Astrocyte (in vitro differentiated cells and primary cell): ENCODE measurements at regions not wholly inside any gene's neighbourhood (a gene's known extent, or its start where the extent isn't known, plus 50 kb on each side); places are given as distances from the start of the nearest gene placed in this dataset.

Source experiments
- DNase-seq: peaks from one replicate; pipeline ENCODE4 v3.0.0-alpha.2; 2010; ENCODE audit warnings: low read depth
- FAIRE-seq: peaks from 2 replicates; lab custom pipeline; 2011; peaks lifted over from hg19 to GRCh38; lab: Jason Lieb, UNC
- H2AFZ ChIP-seq: 2 replicates; pipeline ENCODE4 v1.6.0; 2012; ENCODE audit warnings: low read depth, low read length, inconsistent platforms
- H3K27ac ChIP-seq: 2 replicates; pipeline ENCODE4 v1.5.1; 2011; ENCODE audit warnings: low read depth, low read length, inconsistent platforms
- H3K27me3 ChIP-seq: 2 replicates; pipeline ENCODE4 v1.6.0; 2011; ENCODE audit warnings: low read length, inconsistent platforms; ENCODE audit not compliant: insufficient read depth
- H3K36me3 ChIP-seq: 2 replicates; pipeline ENCODE4 v1.5.1; 2011; ENCODE audit warnings: low read length, inconsistent platforms; ENCODE audit not compliant: insufficient read depth
- H3K4me1 ChIP-seq: 2 replicates; pipeline ENCODE4 v1.5.1; 2011; ENCODE audit warnings: low read length, inconsistent platforms; ENCODE audit not compliant: insufficient read depth
- H3K4me2 ChIP-seq: 2 replicates; pipeline ENCODE4 v1.6.0; 2012; ENCODE audit warnings: low read length, inconsistent platforms
- H3K4me3 ChIP-seq: 2 replicates; pipeline ENCODE4 v1.5.1; 2011; ENCODE audit warnings: low read depth, mild to moderate bottlenecking, low read length, inconsistent platforms; ENCODE audit not compliant: insufficient read depth
- H3K79me2 ChIP-seq: 2 replicates; pipeline ENCODE4 v1.6.0; 2012; ENCODE audit warnings: mild to moderate bottlenecking, low read length, inconsistent platforms; ENCODE audit not compliant: insufficient read depth
- H3K9ac ChIP-seq: 2 replicates; pipeline ENCODE4 v1.6.0; 2012; ENCODE audit warnings: mild to moderate bottlenecking, low read length, inconsistent platforms
- H3K9me3 ChIP-seq: 2 replicates; pipeline ENCODE4 v1.5.1; 2012; ENCODE audit warnings: low read depth, mild to moderate bottlenecking, low read length, inconsistent platforms; ENCODE audit not compliant: insufficient read depth
- H4K20me1 ChIP-seq: 2 replicates; pipeline ENCODE4 v1.6.0; 2012; ENCODE audit warnings: low read length, inconsistent platforms; ENCODE audit not compliant: insufficient read depth
- H3K27ac Mint-ChIP-seq: one replicate; pipeline ENCODE4 v1.8.0; 2021; ENCODE audit warnings: mild to moderate bottlenecking, mixed read lengths; ENCODE audit not compliant: unreplicated experiment
- H3K27me3 Mint-ChIP-seq: one replicate; pipeline ENCODE4 v1.8.0; 2021; ENCODE audit warnings: low read depth, mixed read lengths; ENCODE audit not compliant: unreplicated experiment
- H3K36me3 Mint-ChIP-seq: one replicate; pipeline ENCODE4 v1.8.0; 2021; ENCODE audit warnings: low read depth, mixed read lengths; ENCODE audit not compliant: unreplicated experiment
- H3K4me1 Mint-ChIP-seq: one replicate; pipeline ENCODE4 v1.8.0; 2021; ENCODE audit warnings: low read depth, mixed read lengths; ENCODE audit not compliant: unreplicated experiment
- H3K4me3 Mint-ChIP-seq: one replicate; pipeline ENCODE4 v1.8.0; 2021; ENCODE audit warnings: mild to moderate bottlenecking, moderate library complexity, mixed read lengths; ENCODE audit not compliant: unreplicated experiment
- H3K9me3 Mint-ChIP-seq: one replicate; pipeline ENCODE4 v1.8.0; 2021; ENCODE audit warnings: mild to moderate bottlenecking, mixed read lengths; ENCODE audit not compliant: unreplicated experiment
- EZH2 ChIP-seq: IDR thresholded peaks from 2 replicates; pipeline ENCODE4 v1.6.1; 2012; ENCODE audit warnings: mild to moderate bottlenecking, low read length, inconsistent platforms; ENCODE audit not compliant: insufficient read depth
- TF ChIP-seq, protein P1 (sequence below): IDR thresholded peaks from 2 replicates; pipeline ENCODE4 v1.5.1; 2011; ENCODE audit warnings: low read depth, mild to moderate bottlenecking, inconsistent platforms, low read length, moderate library complexity; ENCODE audit not compliant: insufficient read depth

DNA sequence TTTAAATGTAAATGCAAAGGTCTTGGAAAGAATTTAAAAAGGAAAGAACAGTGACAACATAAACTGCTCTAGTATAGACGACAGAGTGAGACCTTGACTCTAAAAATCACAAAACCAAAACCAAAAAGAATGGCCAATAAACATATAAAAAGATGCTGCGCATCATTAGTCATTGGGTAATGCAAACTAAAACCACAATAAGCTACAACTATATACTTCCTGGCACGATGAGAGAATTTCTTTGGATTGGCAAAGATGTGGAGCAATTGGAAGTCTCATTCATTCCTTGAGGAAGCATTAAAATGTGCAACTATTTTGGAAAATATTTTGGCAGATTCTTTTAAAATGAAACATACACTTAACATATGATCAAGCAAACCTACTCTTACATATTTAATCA lies 98.7 kb upstream of the ZPLD1 start:
- Histone ChIP-seq H3K27ac (no peak overlapping the region), H3K79me2 (no peaks in the 10 kb centered on the region), H3K4me1 (no peaks in the 10 kb centered on the region), H3K4me3 (no peak overlapping the region), H4K20me1 (no peaks in the 10 kb centered on the region), H3K4me2 (no peak overlapping the region), H3K9me3 (no peaks in the 10 kb centered on the region), H3K9ac (no peak overlapping the region), H3K27me3 (no peaks in the 10 kb centered on the region), H2AFZ (no peak overlapping the region), H3K36me3 (no peaks in the 10 kb centered on the region)
- FAIRE-seq (peak; percentile 23), DNase-seq (no peak)
- Mint-ChIP-seq H3K27me3 (no peaks in the 10 kb centered on the region), H3K4me1 (no peaks in the 10 kb centered on the region), H3K36me3 (no peaks in the 10 kb centered on the region), H3K9me3 (no peaks in the 10 kb centered on the region), H3K4me3 (no peak overlapping the region), H3K27ac (no peak overlapping the region)
- no peak for TF ChIP-seq EZH2
- TF ChIP-seq, protein P1, sequence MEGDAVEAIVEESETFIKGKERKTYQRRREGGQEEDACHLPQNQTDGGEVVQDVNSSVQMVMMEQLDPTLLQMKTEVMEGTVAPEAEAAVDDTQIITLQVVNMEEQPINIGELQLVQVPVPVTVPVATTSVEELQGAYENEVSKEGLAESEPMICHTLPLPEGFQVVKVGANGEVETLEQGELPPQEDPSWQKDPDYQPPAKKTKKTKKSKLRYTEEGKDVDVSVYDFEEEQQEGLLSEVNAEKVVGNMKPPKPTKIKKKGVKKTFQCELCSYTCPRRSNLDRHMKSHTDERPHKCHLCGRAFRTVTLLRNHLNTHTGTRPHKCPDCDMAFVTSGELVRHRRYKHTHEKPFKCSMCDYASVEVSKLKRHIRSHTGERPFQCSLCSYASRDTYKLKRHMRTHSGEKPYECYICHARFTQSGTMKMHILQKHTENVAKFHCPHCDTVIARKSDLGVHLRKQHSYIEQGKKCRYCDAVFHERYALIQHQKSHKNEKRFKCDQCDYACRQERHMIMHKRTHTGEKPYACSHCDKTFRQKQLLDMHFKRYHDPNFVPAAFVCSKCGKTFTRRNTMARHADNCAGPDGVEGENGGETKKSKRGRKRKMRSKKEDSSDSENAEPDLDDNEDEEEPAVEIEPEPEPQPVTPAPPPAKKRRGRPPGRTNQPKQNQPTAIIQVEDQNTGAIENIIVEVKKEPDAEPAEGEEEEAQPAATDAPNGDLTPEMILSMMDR, result no peak

DNA sequence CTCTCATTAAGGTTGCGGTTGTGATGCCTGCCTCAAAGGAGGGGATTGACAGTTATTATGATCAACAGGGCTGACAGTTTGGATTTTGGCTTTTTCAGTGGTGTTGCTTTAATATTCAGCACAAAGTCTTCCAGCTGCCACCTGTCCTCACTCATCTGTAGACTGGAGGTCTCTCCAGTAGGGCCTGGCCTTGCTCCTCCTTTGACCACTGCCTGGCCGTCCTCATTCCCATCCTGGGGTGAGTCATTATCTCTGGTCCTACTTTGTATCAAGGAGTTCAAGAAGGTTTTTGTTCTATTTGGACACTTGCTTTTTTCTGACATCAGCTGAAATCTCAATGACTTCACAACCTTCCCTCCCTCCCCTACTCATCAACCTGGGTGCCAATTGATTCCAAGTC lies 95.1 kb upstream of the ZPLD1 start:
- no peaks in the 10 kb centered on the region for H3K36me3 Mint-ChIP-seq
- DNase-seq (no peak), FAIRE-seq (no peak)
- H3K4me1 ChIP-seq, result no peaks in the 10 kb centered on the region
- no peaks in the 10 kb centered on the region for H4K20me1 ChIP-seq
- H3K9me3 Mint-ChIP-seq, result no peaks in the 10 kb centered on the region
- H3K36me3 ChIP-seq, result no peaks in the 10 kb centered on the region
- no peak overlapping the region for H3K4me2 ChIP-seq
- no peak overlapping the region for H2AFZ ChIP-seq
- TF ChIP-seq EZH2, result no peak
- TF ChIP-seq, protein P1, result no peak
- no peaks in the 10 kb centered on the region for H3K27me3 Mint-ChIP-seq
- no peak overlapping the region for H3K27ac Mint-ChIP-seq
- H3K4me3 ChIP-seq, result no peak overlapping the region
- H3K4me3 Mint-ChIP-seq, result no peak overlapping the region
- no peak overlapping the region for H3K9ac ChIP-seq
- H3K4me1 Mint-ChIP-seq, result no peaks in the 10 kb centered on the region
- H3K9me3 ChIP-seq, result no peaks in the 10 kb centered on the region
- no peaks in the 10 kb centered on the region for H3K79me2 ChIP-seq
- no peaks in the 10 kb centered on the region for H3K27me3 ChIP-seq
- H3K27ac ChIP-seq, result no peak overlapping the region

DNA sequence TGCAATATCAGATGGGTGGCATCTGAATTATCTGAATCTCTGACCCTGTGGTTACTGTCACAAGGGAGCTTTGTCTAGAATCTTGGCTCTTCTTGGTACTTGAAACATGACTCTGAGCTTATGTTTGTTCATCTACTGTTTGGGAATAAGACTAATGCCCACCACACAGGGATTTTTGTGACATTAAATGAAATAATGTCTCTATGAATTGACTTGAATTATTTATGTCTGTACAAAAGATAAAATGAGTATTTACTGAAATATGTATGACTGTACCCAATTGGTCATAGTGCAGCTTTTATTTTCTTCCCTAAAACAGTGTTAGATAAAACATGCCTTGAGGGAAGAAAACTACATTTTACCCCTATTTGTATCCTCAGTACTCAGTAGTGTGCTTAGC lies 87.9 kb upstream of the ZPLD1 start:
- Mint-ChIP-seq H3K27ac (no peak overlapping the region), H3K4me3 (no peak overlapping the region), H3K27me3 (no peaks in the 10 kb centered on the region), H3K36me3 (no peaks in the 10 kb centered on the region), H3K4me1 (peaks cover 4% of the 10 kb centered on the region), H3K9me3 (no peaks in the 10 kb centered on the region)
- FAIRE-seq (no peak), DNase-seq (no peak)
- Histone ChIP-seq H3K4me2 (no peak overlapping the region), H3K27me3 (no peaks in the 10 kb centered on the region), H3K9ac (no peak overlapping the region), H3K79me2 (no peaks in the 10 kb centered on the region), H3K9me3 (no peaks in the 10 kb centered on the region), H4K20me1 (no peaks in the 10 kb centered on the region), H3K36me3 (no peaks in the 10 kb centered on the region), H3K4me3 (no peak overlapping the region), H3K4me1 (no peaks in the 10 kb centered on the region), H2AFZ (no peak overlapping the region), H3K27ac (no peak overlapping the region)
- TF ChIP-seq EZH2, result no peak
- TF ChIP-seq, protein P1, result no peak
